HepG2 (cell line): ENCODE measurements at regions not wholly inside any gene's neighbourhood (a gene's known extent, or its start where the extent isn't known, plus 50 kb on each side); places are given as distances from the start of the nearest gene placed in this dataset.

Experiments used
- ADNP ChIP-seq: sonication (generic); formaldehyde crosslinking; IDR thresholded peaks from 2 replicates; pipeline ENCODE4 v1.4.0; 2020; ENCODE audit warnings: missing genetic modification reagents
- HOXD1 ChIP-seq: sonication (generic); formaldehyde crosslinking; IDR thresholded peaks from 2 replicates; pipeline ENCODE4 v1.5.0; 2020; ENCODE audit warnings: missing genetic modification reagents
- MTA3 ChIP-seq: sonication (generic); formaldehyde crosslinking; IDR thresholded peaks from 2 replicates; pipeline ENCODE4 v1.4.0; 2020; ENCODE audit warnings: missing genetic modification reagents
- NFRKB ChIP-seq: fragments of 450-650 bp; IDR thresholded peaks from 2 replicates; pipeline ENCODE4 v1.6.1; 2017
- RBFOX2 ChIP-seq: fragments of 200-400 bp; formaldehyde crosslinking; IDR thresholded peaks from 2 replicates; pipeline ENCODE4 v1.6.1; 2017; ENCODE audit warnings: low read depth, mild to moderate bottlenecking, low read length
- RFX5 ChIP-seq: IDR thresholded peaks from 2 replicates; pipeline ENCODE4 v1.6.1; 2011; ENCODE audit warnings: low read depth, low read length, improper control_type of control experiment
- TF ChIP-seq, protein P1 (sequence below): sonication (generic); formaldehyde crosslinking; IDR thresholded peaks from 2 replicates; pipeline ENCODE4 v1.4.0; 2020; ENCODE audit warnings: missing genetic modification reagents
- TF ChIP-seq, protein P2 (sequence below): IDR thresholded peaks from 2 replicates; pipeline ENCODE4 v1.6.1; 2012; ENCODE audit warnings: inconsistent platforms
- TF ChIP-seq, protein P3 (sequence below): IDR thresholded peaks from 2 replicates; pipeline ENCODE4 v1.6.1; 2016; ENCODE audit warnings: low read depth, missing genetic modification reagents, missing compliant biosample characterization

DNA sequence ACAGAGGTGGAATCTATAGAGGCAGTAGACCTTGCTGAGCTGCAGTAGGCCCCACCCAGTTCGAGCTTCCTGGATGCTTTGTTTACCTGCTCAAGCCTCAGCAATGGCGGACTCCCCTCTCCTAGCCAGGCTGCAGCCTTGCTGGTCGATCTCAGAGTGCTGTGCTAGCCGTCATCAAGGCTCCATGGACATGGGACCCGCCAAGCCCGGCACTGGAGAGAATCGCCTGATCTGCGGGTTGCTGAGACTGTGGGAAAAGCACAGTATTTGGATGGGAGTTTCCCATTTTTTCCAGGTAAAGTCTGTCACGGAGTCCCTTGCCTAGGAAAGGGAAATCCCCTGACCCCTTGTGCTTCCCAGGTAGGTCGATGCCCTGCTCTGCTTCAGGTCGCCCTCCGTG lies 124.8 kb upstream of the KLF8 start:
- TF ChIP-seq MTA3: no peak
- TF ChIP-seq RBFOX2: no peak
- TF ChIP-seq, protein P1, sequence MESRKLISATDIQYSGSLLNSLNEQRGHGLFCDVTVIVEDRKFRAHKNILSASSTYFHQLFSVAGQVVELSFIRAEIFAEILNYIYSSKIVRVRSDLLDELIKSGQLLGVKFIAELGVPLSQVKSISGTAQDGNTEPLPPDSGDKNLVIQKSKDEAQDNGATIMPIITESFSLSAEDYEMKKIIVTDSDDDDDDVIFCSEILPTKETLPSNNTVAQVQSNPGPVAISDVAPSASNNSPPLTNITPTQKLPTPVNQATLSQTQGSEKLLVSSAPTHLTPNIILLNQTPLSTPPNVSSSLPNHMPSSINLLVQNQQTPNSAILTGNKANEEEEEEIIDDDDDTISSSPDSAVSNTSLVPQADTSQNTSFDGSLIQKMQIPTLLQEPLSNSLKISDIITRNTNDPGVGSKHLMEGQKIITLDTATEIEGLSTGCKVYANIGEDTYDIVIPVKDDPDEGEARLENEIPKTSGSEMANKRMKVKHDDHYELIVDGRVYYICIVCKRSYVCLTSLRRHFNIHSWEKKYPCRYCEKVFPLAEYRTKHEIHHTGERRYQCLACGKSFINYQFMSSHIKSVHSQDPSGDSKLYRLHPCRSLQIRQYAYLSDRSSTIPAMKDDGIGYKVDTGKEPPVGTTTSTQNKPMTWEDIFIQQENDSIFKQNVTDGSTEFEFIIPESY (CRISPR knock-in tag): no peak
- TF ChIP-seq HOXD1 (CRISPR knock-in tag): no peak
- no peak for TF ChIP-seq ADNP (CRISPR knock-in tag)
- TF ChIP-seq RFX5: no peak
- TF ChIP-seq, protein P2, sequence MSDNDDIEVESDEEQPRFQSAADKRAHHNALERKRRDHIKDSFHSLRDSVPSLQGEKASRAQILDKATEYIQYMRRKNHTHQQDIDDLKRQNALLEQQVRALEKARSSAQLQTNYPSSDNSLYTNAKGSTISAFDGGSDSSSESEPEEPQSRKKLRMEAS: no peak
- TF ChIP-seq NFRKB: no peak
- TF ChIP-seq, protein P3, sequence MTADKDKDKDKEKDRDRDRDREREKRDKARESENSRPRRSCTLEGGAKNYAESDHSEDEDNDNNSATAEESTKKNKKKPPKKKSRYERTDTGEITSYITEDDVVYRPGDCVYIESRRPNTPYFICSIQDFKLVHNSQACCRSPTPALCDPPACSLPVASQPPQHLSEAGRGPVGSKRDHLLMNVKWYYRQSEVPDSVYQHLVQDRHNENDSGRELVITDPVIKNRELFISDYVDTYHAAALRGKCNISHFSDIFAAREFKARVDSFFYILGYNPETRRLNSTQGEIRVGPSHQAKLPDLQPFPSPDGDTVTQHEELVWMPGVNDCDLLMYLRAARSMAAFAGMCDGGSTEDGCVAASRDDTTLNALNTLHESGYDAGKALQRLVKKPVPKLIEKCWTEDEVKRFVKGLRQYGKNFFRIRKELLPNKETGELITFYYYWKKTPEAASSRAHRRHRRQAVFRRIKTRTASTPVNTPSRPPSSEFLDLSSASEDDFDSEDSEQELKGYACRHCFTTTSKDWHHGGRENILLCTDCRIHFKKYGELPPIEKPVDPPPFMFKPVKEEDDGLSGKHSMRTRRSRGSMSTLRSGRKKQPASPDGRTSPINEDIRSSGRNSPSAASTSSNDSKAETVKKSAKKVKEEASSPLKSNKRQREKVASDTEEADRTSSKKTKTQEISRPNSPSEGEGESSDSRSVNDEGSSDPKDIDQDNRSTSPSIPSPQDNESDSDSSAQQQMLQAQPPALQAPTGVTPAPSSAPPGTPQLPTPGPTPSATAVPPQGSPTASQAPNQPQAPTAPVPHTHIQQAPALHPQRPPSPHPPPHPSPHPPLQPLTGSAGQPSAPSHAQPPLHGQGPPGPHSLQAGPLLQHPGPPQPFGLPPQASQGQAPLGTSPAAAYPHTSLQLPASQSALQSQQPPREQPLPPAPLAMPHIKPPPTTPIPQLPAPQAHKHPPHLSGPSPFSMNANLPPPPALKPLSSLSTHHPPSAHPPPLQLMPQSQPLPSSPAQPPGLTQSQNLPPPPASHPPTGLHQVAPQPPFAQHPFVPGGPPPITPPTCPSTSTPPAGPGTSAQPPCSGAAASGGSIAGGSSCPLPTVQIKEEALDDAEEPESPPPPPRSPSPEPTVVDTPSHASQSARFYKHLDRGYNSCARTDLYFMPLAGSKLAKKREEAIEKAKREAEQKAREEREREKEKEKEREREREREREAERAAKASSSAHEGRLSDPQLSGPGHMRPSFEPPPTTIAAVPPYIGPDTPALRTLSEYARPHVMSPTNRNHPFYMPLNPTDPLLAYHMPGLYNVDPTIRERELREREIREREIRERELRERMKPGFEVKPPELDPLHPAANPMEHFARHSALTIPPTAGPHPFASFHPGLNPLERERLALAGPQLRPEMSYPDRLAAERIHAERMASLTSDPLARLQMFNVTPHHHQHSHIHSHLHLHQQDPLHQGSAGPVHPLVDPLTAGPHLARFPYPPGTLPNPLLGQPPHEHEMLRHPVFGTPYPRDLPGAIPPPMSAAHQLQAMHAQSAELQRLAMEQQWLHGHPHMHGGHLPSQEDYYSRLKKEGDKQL: no peak
